B cell (primary cell): ENCODE measurements at regions not wholly inside any gene's neighbourhood (a gene's known extent, or its start where the extent isn't known, plus 50 kb on each side); places are given as distances from the start of the nearest gene placed in this dataset.

ENCODE experiments used
- ATAC-seq: fragments of 200-7000 bp; cut with Tn5 transposase; one replicate; pipeline ENCODE4 v1.10.0; 2021; ENCODE audit warnings: low read depth, mild to moderate bottlenecking, moderate number of reproducible peaks, moderate library complexity
- CTCF ChIA-PET: fragments of 350-600 bp; sonication (Branson Sonifier 250); formaldehyde crosslinking; loops from one replicate; lab custom pipeline; 2021; ENCODE audit warnings: antibody characterized with exemption, inconsistent platforms; lab: Charles Lee
- POLR2A ChIA-PET: fragments of 350-600 bp; sonication (Branson Sonifier 250); formaldehyde crosslinking; loops from one replicate; lab custom pipeline; 2021; ENCODE audit warnings: antibody characterized with exemption; lab: Charles Lee
- DNase-seq: peaks from one replicate; pipeline ENCODE4 v3.0.0; 2013
- H2AFZ ChIP-seq: 2 replicates; pipeline ENCODE4 v1.6.1; 2012; ENCODE audit warnings: mild to moderate bottlenecking, low read depth, low read length; ENCODE audit not compliant: insufficient read depth, poor library complexity, severe bottlenecking
- H3K27ac ChIP-seq, 2 donors: 1 replicate in 1 of 2; 2 replicates in 1 of 2; pipeline ENCODE4 v1.5.1; 2012 to 2013; ENCODE audit warnings: low read length in 2 of 2, mild to moderate bottlenecking in 2 of 2, moderate library complexity in 1 of 2
- H3K27me3 ChIP-seq, 4 experiments: fragments of 200-600 bp in 1 of 4; sonication (generic) in 1 of 4; replicated peaks in 1 of 4; 1 replicate in 2 of 4; 2 replicates in 2 of 4; pipeline versions ENCODE4 v1.6.1 to v1.7.0; 2013 to 2016; ENCODE audit warnings: low read length in 3 of 4, mild to moderate bottlenecking in 2 of 4, mixed read lengths in 1 of 4, moderate library complexity in 1 of 4; ENCODE audit not compliant: insufficient read depth in 4 of 4, control insufficient read depth in 3 of 4; ENCODE audit errors: control extremely low read depth in 1 of 4
- H3K36me3 ChIP-seq, 2 experiments: replicated peaks in 1 of 2; 1 replicate in 1 of 2; 2 replicates in 1 of 2; pipeline versions ENCODE4 v1.6.1 to v1.7.1; 2013; ENCODE audit warnings: low read length in 1 of 2; ENCODE audit not compliant: insufficient read depth in 2 of 2, control insufficient read depth in 1 of 2; ENCODE audit errors: control extremely low read depth in 1 of 2, extremely low read depth in 1 of 2
- H3K4me1 ChIP-seq, 2 donors: fragments of 200-600 bp in 1 of 2; sonication (generic) in 1 of 2; 1 replicate in 1 of 2; 2 replicates in 1 of 2; pipeline versions ENCODE4 v1.5.1 to v1.6.1; 2013 to 2017; ENCODE audit warnings: low read length in 2 of 2; ENCODE audit not compliant: control insufficient read depth in 2 of 2, insufficient read depth in 2 of 2
- H3K4me2 ChIP-seq: replicated peaks from 2 replicates; pipeline ENCODE3; 2012; ENCODE audit warnings: mild to moderate bottlenecking, low read depth, low read length; ENCODE audit not compliant: poor library complexity, severe bottlenecking
- H3K4me3 ChIP-seq, 5 experiments: fragments of 200-600 bp in 1 of 5; sonication (generic) in 1 of 5; 1 replicate in 3 of 5; 2 replicates in 2 of 5; pipeline versions ENCODE4 v1.5.1 to v1.7.0; 2011 to 2016; ENCODE audit warnings: low read length in 4 of 5, mild to moderate bottlenecking in 4 of 5, low read depth in 2 of 5, control low read depth in 1 of 5, moderate library complexity in 1 of 5; ENCODE audit not compliant: insufficient read depth in 1 of 5; ENCODE audit errors: control extremely low read depth in 1 of 5, extremely low read depth in 1 of 5
- H3K79me2 ChIP-seq: fragments of 200-600 bp; sonication (generic); one replicate; pipeline ENCODE4 v1.6.0; 2016; ENCODE audit warnings: low read length; ENCODE audit not compliant: control insufficient read depth, insufficient read depth
- H3K9ac ChIP-seq: fragments of 200-600 bp; sonication (generic); 2 replicates; pipeline ENCODE4 v1.6.1; 2017; ENCODE audit warnings: mild to moderate bottlenecking, low read length, moderate library complexity
- H3K9me3 ChIP-seq, 3 donors: one replicate each; pipeline versions ENCODE4 v1.6.1 to v1.7.1; 2013; ENCODE audit warnings: low read length in 2 of 3; ENCODE audit not compliant: control insufficient read depth in 2 of 3, insufficient read depth in 1 of 3; ENCODE audit errors: control extremely low read depth in 1 of 3
- H4K20me1 ChIP-seq: 2 replicates; pipeline ENCODE4 v1.6.0; 2012; ENCODE audit warnings: mild to moderate bottlenecking, low read length; ENCODE audit not compliant: insufficient read depth, control insufficient read depth, poor library complexity, severe bottlenecking
- H3K27ac Mint-ChIP-seq: one replicate; pipeline ENCODE4 v1.8.0; 2021; ENCODE audit warnings: mixed read lengths
- H3K27me3 Mint-ChIP-seq: one replicate; pipeline ENCODE4 v1.8.0; 2021; ENCODE audit warnings: mixed read lengths
- H3K4me1 Mint-ChIP-seq: one replicate; pipeline ENCODE4 v1.8.0; 2021; ENCODE audit warnings: mixed read lengths
- H3K4me3 Mint-ChIP-seq: one replicate; pipeline ENCODE4 v1.8.0; 2021; ENCODE audit warnings: mixed read lengths
- H3K9me3 Mint-ChIP-seq: one replicate; pipeline ENCODE4 v1.8.0; 2022; ENCODE audit warnings: mixed read lengths; ENCODE audit not compliant: insufficient read depth
- EZH2 ChIP-seq: IDR thresholded peaks from 2 replicates; pipeline ENCODE4 v1.6.1; 2012; ENCODE audit warnings: borderline replicate concordance, low read depth, mild to moderate bottlenecking, moderate library complexity, low read length; ENCODE audit not compliant: insufficient read depth, poor library complexity, severe bottlenecking
- WGBS: methylation state at CpG from one replicate; pipeline ENCODE4 v1.1.5; 2013; ENCODE audit warnings: missing lambda C conversion rate; ENCODE audit not compliant: insufficient coverage; 5-methylcytosine and 5-hydroxymethylcytosine counted together
- intact Hi-C: fragments of 100-400 bp; cut with micrococcal nuclease; formaldehyde crosslinking; loops from one replicate; pipeline ENCODE4 v1.10.0; 2022
- TF ChIP-seq, protein P1 (sequence below): fragments of 200-600 bp; IDR thresholded peaks from one replicate; pipeline ENCODE4 v1.8.0; 2022; ENCODE audit warnings: antibody characterized with exemption, mild to moderate bottlenecking

GRCh38 chr9:118395415-118395814 is 691.2 kb downstream of the TLR4 start:
- Histone ChIP-seq H3K4me1 (no peaks in the 10 kb centered on the region), H3K9me3 (no peaks in the 10 kb centered on the region), H4K20me1 (no peaks in the 10 kb centered on the region), H3K9ac (no peak overlapping the region), H3K4me3 (no peak overlapping the region), H3K79me2 (no peaks in the 10 kb centered on the region), H2AFZ (no peak overlapping the region), H3K4me2 (no peak overlapping the region), H3K27ac (no peak overlapping the region), H3K36me3 (no peaks in the 10 kb centered on the region), H3K27me3 (no peaks in the 10 kb centered on the region)
- no peaks in the 10 kb centered on the region for H3K4me1 Mint-ChIP-seq
- no peak overlapping the region for H3K27ac Mint-ChIP-seq
- H3K4me3 Mint-ChIP-seq: no peak overlapping the region
- CTCF ChIA-PET: no interaction called here
- no peak for DNase-seq
- POLR2A ChIA-PET: no interaction called here
- ATAC-seq: no peak
- 83% methylated on average over 1 of the region's 2 CpGs for WGBS
- no peak for TF ChIP-seq EZH2
- TF ChIP-seq, protein P1, sequence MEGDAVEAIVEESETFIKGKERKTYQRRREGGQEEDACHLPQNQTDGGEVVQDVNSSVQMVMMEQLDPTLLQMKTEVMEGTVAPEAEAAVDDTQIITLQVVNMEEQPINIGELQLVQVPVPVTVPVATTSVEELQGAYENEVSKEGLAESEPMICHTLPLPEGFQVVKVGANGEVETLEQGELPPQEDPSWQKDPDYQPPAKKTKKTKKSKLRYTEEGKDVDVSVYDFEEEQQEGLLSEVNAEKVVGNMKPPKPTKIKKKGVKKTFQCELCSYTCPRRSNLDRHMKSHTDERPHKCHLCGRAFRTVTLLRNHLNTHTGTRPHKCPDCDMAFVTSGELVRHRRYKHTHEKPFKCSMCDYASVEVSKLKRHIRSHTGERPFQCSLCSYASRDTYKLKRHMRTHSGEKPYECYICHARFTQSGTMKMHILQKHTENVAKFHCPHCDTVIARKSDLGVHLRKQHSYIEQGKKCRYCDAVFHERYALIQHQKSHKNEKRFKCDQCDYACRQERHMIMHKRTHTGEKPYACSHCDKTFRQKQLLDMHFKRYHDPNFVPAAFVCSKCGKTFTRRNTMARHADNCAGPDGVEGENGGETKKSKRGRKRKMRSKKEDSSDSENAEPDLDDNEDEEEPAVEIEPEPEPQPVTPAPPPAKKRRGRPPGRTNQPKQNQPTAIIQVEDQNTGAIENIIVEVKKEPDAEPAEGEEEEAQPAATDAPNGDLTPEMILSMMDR: no peak
- intact Hi-C loops: no loop called here
- no peaks in the 10 kb centered on the region for H3K9me3 Mint-ChIP-seq
- no peaks in the 10 kb centered on the region for H3K27me3 Mint-ChIP-seq

GRCh38 chr9:118401546-118401945 is 697.3 kb downstream of the TLR4 start:
- no peak overlapping the region for H3K4me3 ChIP-seq
- no peak overlapping the region for H3K27ac ChIP-seq
- WGBS: no CpG with 5 or more reads among the region's 1 CpG
- intact Hi-C loops: no loop called here
- no peak for TF ChIP-seq EZH2
- TF ChIP-seq, protein P1: no peak
- H3K9me3 ChIP-seq: no peaks in the 10 kb centered on the region
- H3K36me3 ChIP-seq: no peaks in the 10 kb centered on the region
- DNase-seq (no peak), ATAC-seq (no peak)
- Mint-ChIP-seq H3K9me3 (no peaks in the 10 kb centered on the region), H3K27me3 (no peaks in the 10 kb centered on the region), H3K4me1 (no peaks in the 10 kb centered on the region), H3K27ac (no peak overlapping the region), H3K4me3 (no peak overlapping the region)
- H3K4me2 ChIP-seq: no peak overlapping the region
- no peaks in the 10 kb centered on the region for H3K79me2 ChIP-seq
- no peak overlapping the region for H3K9ac ChIP-seq
- H3K4me1 ChIP-seq: no peaks in the 10 kb centered on the region
- ChIA-PET POLR2A (no interaction called here), CTCF (no interaction called here)
- H3K27me3 ChIP-seq: no peaks in the 10 kb centered on the region
- H4K20me1 ChIP-seq: no peaks in the 10 kb centered on the region
- no peak overlapping the region for H2AFZ ChIP-seq
